Subcutaneous abdominal adipose tissue (tissue), 5 donors: ENCODE measurements at regions not wholly inside any gene's neighbourhood (a gene's known extent, or its start where the extent isn't known, plus 50 kb on each side); places are given as distances from the start of the nearest gene placed in this dataset.

ENCODE experiments used
- H3K27ac ChIP-seq: one replicate; pipeline ENCODE4 v1.7.0; 2013; ENCODE audit warnings: low read depth, mild to moderate bottlenecking, inconsistent platforms, low read length, moderate library complexity
- H3K27me3 ChIP-seq, 5 donors: one replicate each; pipeline ENCODE4 v1.7.0; 2013; ENCODE audit warnings: low read length in 5 of 5, inconsistent platforms in 1 of 5; ENCODE audit not compliant: control insufficient read depth in 5 of 5, insufficient read depth in 4 of 5
- H3K36me3 ChIP-seq, 5 donors: one replicate each; pipeline ENCODE4 v1.7.0; 2013; ENCODE audit warnings: low read length in 5 of 5; ENCODE audit not compliant: control insufficient read depth in 5 of 5, insufficient read depth in 5 of 5
- H3K4me1 ChIP-seq, 5 donors: one replicate each; pipeline ENCODE4 v1.7.0; 2013; ENCODE audit warnings: low read length in 5 of 5, mild to moderate bottlenecking in 3 of 5, moderate library complexity in 1 of 5; ENCODE audit not compliant: control insufficient read depth in 5 of 5, insufficient read depth in 5 of 5
- H3K4me3 ChIP-seq, 5 donors: one replicate each; pipeline ENCODE4 v1.7.0; 2013; ENCODE audit warnings: low read length in 5 of 5, low read depth in 1 of 5
- H3K9ac ChIP-seq, 5 donors: one replicate each; pipeline ENCODE4 v1.7.0; 2013; ENCODE audit warnings: low read length in 5 of 5, mild to moderate bottlenecking in 4 of 5, moderate library complexity in 3 of 5
- H3K9me3 ChIP-seq, 5 donors: one replicate each; pipeline ENCODE4 v1.7.0; 2013; ENCODE audit warnings: low read length in 5 of 5; ENCODE audit not compliant: control insufficient read depth in 5 of 5
- donor health status: healthy.
- donor health status: healthy.
- donor health status: healthy.
- donor health status: healthy.
- donor health status: healthy.

- Histone ChIP-seq H3K36me3 (no peaks in the 10 kb centered on the region), H3K9ac (no peak overlapping the region), H3K27me3 (no peaks in the 10 kb centered on the region), H3K4me3 (no peak overlapping the region), H3K9me3 (no peaks in the 10 kb centered on the region), H3K27ac (no peak overlapping the region), H3K4me1 (no peaks in the 10 kb centered on the region)
Measured at GRCh38 chr18:72605376-72605775, 61.2 kb upstream of the CBLN2 start.

GRCh38 chr18:72601944-72602343, 57.8 kb upstream of the CBLN2 start:
- H3K4me3 ChIP-seq: no peak overlapping the region

GRCh38 chr18:72601481-72601880, 57.3 kb upstream of the CBLN2 start:
- H3K27ac ChIP-seq: no peak overlapping the region
- no peaks in the 10 kb centered on the region for H3K4me1 ChIP-seq

More at GRCh38 chr18:72601944-72602343, 57.8 kb upstream of the CBLN2 start:
- Histone ChIP-seq H3K9ac (no peak overlapping the region), H3K27ac (no peak overlapping the region), H3K36me3 (no peaks in the 10 kb centered on the region), H3K9me3 (peaks cover 0 to 2% (median 0%) of the 10 kb centered on the region in 5 donors), H3K27me3 (no peaks in the 10 kb centered on the region), H3K4me1 (no peaks in the 10 kb centered on the region)

More at GRCh38 chr18:72601481-72601880, 57.3 kb upstream of the CBLN2 start:
- Histone ChIP-seq H3K4me3 (no peak overlapping the region), H3K36me3 (no peaks in the 10 kb centered on the region), H3K9ac (no peak overlapping the region), H3K9me3 (peaks cover 0 to 2% (median 0%) of the 10 kb centered on the region in 5 donors), H3K27me3 (no peaks in the 10 kb centered on the region)
